HepG2 (cell line): ENCODE measurements at regions not wholly inside any gene's neighbourhood (a gene's known extent, or its start where the extent isn't known, plus 50 kb on each side); places are given as distances from the start of the nearest gene placed in this dataset.
A peak's percentile ranks its signal among the peaks of the same experiment; 100 is the strongest.

Experiments
- ARID3A ChIP-seq: IDR thresholded peaks from 2 replicates; pipeline ENCODE4 v1.6.1; 2012; ENCODE audit warnings: low read depth, low read length, improper control_type of control experiment
- CBX2 ChIP-seq, 2 experiments: fragments of 200-600 bp in 1 of 2; sonication (generic); formaldehyde crosslinking in 1 of 2; IDR thresholded peaks; 2 replicates each; pipeline versions ENCODE4 v1.7.0 to v1.8.1; 2018 to 2022; ENCODE audit warnings: low read depth in 2 of 2, low read length in 1 of 2, mild to moderate bottlenecking in 1 of 2, missing genetic modification reagents in 1 of 2
- FUBP1 ChIP-seq: sonication (generic); formaldehyde crosslinking; IDR thresholded peaks from 2 replicates; pipeline ENCODE4 v1.5.1; 2020; ENCODE audit warnings: missing genetic modification reagents, mild to moderate bottlenecking, borderline replicate concordance
- HMG20B ChIP-seq: conservative IDR thresholded peaks from 2 replicates; pipeline ENCODE4 v1.6.1; 2016; ENCODE audit warnings: missing genetic modification reagents, missing compliant biosample characterization
- HNRNPK ChIP-seq: fragments of 200-400 bp; formaldehyde crosslinking; IDR thresholded peaks from 2 replicates; pipeline ENCODE4 v1.6.1; 2018; ENCODE audit warnings: low read length, low read depth, moderate library complexity, mild to moderate bottlenecking; ENCODE audit not compliant: poor library complexity, severe bottlenecking
- JUND ChIP-seq: sonication (generic); formaldehyde crosslinking; IDR thresholded peaks from 2 replicates; pipeline ENCODE4 v1.8.0; 2022; ENCODE audit warnings: mild to moderate bottlenecking, missing genetic modification reagents
- MLXIP ChIP-seq: sonication (generic); formaldehyde crosslinking; IDR thresholded peaks from 2 replicates; pipeline ENCODE4 v1.9.0; 2021; ENCODE audit warnings: missing genetic modification reagents, borderline replicate concordance
- NAIF1 ChIP-seq: sonication (generic); formaldehyde crosslinking; IDR thresholded peaks from 2 replicates; pipeline ENCODE4 v1.5.0; 2020; ENCODE audit warnings: mild to moderate bottlenecking, missing genetic modification reagents, borderline replicate concordance
- PITX1 ChIP-seq: sonication (generic); formaldehyde crosslinking; IDR thresholded peaks from 2 replicates; pipeline ENCODE4 v1.5.1; 2020; ENCODE audit warnings: mild to moderate bottlenecking, missing genetic modification reagents
- POLR2A ChIP-seq, 2 experiments: IDR thresholded peaks; 2 replicates each; pipeline ENCODE4 v1.6.1; 2011; ENCODE audit warnings: low read depth in 2 of 2, low read length in 2 of 2, mild to moderate bottlenecking in 1 of 2, moderate library complexity in 1 of 2; ENCODE audit not compliant: insufficient read depth in 1 of 2
- RBAK ChIP-seq: sonication (generic); formaldehyde crosslinking; IDR thresholded peaks from 2 replicates; pipeline ENCODE4 v1.5.1; 2020; ENCODE audit warnings: mild to moderate bottlenecking, missing genetic modification reagents
- RELA ChIP-seq: sonication (generic); formaldehyde crosslinking; IDR thresholded peaks from 2 replicates; pipeline ENCODE4 v1.4.0; 2020; ENCODE audit warnings: missing genetic modification reagents
- U2AF1 ChIP-seq: fragments of 200-400 bp; formaldehyde crosslinking; optimal IDR thresholded peaks from 2 replicates; pipeline ENCODE3; 2017; ENCODE audit warnings: mild to moderate bottlenecking, low read depth, low read length
- YEATS4 ChIP-seq: sonication (generic); formaldehyde crosslinking; IDR thresholded peaks from 2 replicates; pipeline ENCODE4 v1.4.0; 2020; ENCODE audit warnings: missing genetic modification reagents, borderline replicate concordance
- ZBTB46 ChIP-seq: sonication (generic); formaldehyde crosslinking; IDR thresholded peaks from 2 replicates; pipeline ENCODE4 v1.4.0; 2020; ENCODE audit warnings: mild to moderate bottlenecking, missing genetic modification reagents, borderline replicate concordance
- ZC3H4 ChIP-seq: sonication (generic); formaldehyde crosslinking; IDR thresholded peaks from 2 replicates; pipeline ENCODE4 v1.4.0; 2020; ENCODE audit warnings: missing genetic modification reagents, borderline replicate concordance
- ZMAT3 ChIP-seq: sonication (generic); formaldehyde crosslinking; conservative IDR thresholded peaks from 2 replicates; pipeline ENCODE4 v1.7.0; 2021; ENCODE audit warnings: missing genetic modification reagents
- ZNF343 ChIP-seq: sonication (generic); formaldehyde crosslinking; IDR thresholded peaks from 2 replicates; pipeline ENCODE4 v1.4.0; 2020; ENCODE audit warnings: mild to moderate bottlenecking, missing genetic modification reagents
- ZNF7 ChIP-seq: IDR thresholded peaks from 2 replicates; pipeline ENCODE4 v1.6.1; 2016; ENCODE audit warnings: missing biosample characterization, missing genetic modification reagents
- ZNF792 ChIP-seq: IDR thresholded peaks from 2 replicates; pipeline ENCODE4 v1.6.1; 2016
- ZSCAN20 ChIP-seq: sonication (generic); formaldehyde crosslinking; IDR thresholded peaks from 2 replicates; pipeline ENCODE4 v1.4.0; 2020; ENCODE audit warnings: missing genetic modification reagents, mild to moderate bottlenecking, borderline replicate concordance

GRCh38 chr9:81833563-81834345 is 94.5 kb upstream of the SPATA31D4 start (continued):
- no peak for TF ChIP-seq ARID3A
- TF ChIP-seq NAIF1 (CRISPR knock-in tag): no peak
- no peak for TF ChIP-seq CBX2 (IDR thresholded peaks at IDR 0.05; ENCODE audit: low read depth, low read length)
- no peak for TF ChIP-seq CBX2 (CRISPR knock-in tag; IDR thresholded peaks at IDR 0.05; ENCODE audit: low read depth)
- TF ChIP-seq ZNF7 (CRISPR knock-in tag): no peak
- no peak for TF ChIP-seq MLXIP (CRISPR knock-in tag)
- TF ChIP-seq ZC3H4 (CRISPR knock-in tag): no peak
- TF ChIP-seq PITX1 (CRISPR knock-in tag): peak; percentile 73; the same call in 1 of the 2 replicates
- TF ChIP-seq RELA: no peak
- TF ChIP-seq ZSCAN20 (CRISPR knock-in tag): no peak
- TF ChIP-seq ZMAT3: no peak
- TF ChIP-seq FUBP1 (CRISPR knock-in tag): no peak
- TF ChIP-seq YEATS4: no peak
- TF ChIP-seq POLR2A (IDR thresholded peaks at IDR 0.05; ENCODE audit: insufficient read depth in 1 of 2, low read depth in 2 of 2, low read length in 2 of 2): no peak
- no peak for TF ChIP-seq U2AF1
- TF ChIP-seq ZBTB46 (CRISPR knock-in tag): no peak
- no peak for TF ChIP-seq HMG20B (CRISPR knock-in tag)
- TF ChIP-seq ZNF343 (CRISPR knock-in tag): no peak
- no peak for TF ChIP-seq HNRNPK
- TF ChIP-seq JUND (CRISPR knock-in tag): no peak
- no peak for TF ChIP-seq RBAK (CRISPR knock-in tag)
- peak; percentile 22; the same call in 1 of the 2 replicates for TF ChIP-seq ZNF792
